ENCODE measurements at regions not wholly inside any gene's neighbourhood (a gene's known extent, or its start where the extent isn't known, plus 50 kb on each side); places are given as distances from the start of the nearest gene placed in this dataset.

DNA sequence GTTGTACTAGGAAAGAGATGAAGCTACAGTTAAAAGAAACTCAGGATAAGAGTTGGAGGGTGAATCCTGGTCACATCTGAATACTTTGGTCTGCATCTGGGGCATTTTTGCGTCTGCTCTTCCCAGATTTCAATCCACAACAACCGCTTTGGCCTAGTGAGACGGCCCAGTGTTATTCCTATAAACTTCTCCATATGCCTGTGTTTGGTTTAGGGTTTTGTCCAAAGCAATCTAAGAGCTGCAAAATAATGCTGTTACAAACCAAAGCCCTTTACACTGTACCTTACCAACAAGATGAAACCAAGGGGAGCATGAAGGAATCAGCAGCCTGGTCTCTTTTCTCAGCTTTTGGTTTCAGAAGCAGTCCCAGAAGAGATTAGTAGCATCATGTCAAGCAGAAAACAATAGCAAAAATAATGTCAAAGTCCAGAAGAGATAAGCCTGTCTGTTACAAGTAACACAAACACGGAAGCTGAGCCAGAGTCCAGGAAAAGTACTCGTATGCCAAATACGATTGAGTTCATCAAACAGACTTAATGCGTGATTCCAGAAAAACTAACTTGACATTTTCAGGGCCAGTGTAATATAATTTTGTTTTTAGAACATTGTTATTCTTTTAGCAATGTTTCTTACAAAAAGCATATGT lies 379.9 kb upstream of the ACO1 start:
- Histone ChIP-seq H3K4me3 (ENCODE audit: control insufficient read depth in 2 of 3, extremely low read depth in 1 of 3, insufficient read depth in 2 of 3, low read depth in 1 of 3, low read length in 3 of 3) (no peak overlapping the region), H3K36me3 (ENCODE audit: control insufficient read depth in 2 of 2, extremely low read depth in 1 of 2, insufficient read depth in 2 of 2, low read length in 2 of 2) (no peaks in the 10 kb centered on the region), H3K27ac (ENCODE audit: control insufficient read depth, insufficient read depth, low read length) (no peak overlapping the region), H3K9ac (ENCODE audit: control insufficient read depth, extremely low read depth, insufficient read depth, low read length) (no peak overlapping the region), H3K9me1 (ENCODE audit: control insufficient read depth, extremely low read depth, insufficient read depth, low read length) (no peaks in the 10 kb centered on the region), H3K4me2 (ENCODE audit: control insufficient read depth, extremely low read depth, insufficient read depth, low read depth, low read length) (no peak overlapping the region), H2AFZ (ENCODE audit: control insufficient read depth, low read length) (no peak overlapping the region), H3K79me2 (ENCODE audit: control insufficient read depth, insufficient read depth, low read length) (no peaks in the 10 kb centered on the region), H4K20me1 (ENCODE audit: control insufficient read depth, extremely low read depth, insufficient read depth, low read length) (no peaks in the 10 kb centered on the region), H3K4me1 (ENCODE audit: control insufficient read depth, extremely low read depth, insufficient read depth, low read length) (no peaks in the 10 kb centered on the region), H3K27me3 (ENCODE audit: control insufficient read depth, extremely low read depth, insufficient read depth, low read length) (no peaks in the 10 kb centered on the region), H3K9me3 (ENCODE audit: control insufficient read depth, low read depth, low read length) (no peaks in the 10 kb centered on the region)
- no peak for DNase-seq (ENCODE audit: low read depth, low spot score)
- no peak for TF ChIP-seq EZH2 (IDR thresholded peaks at IDR 0.05; ENCODE audit: low read length)
- TF ChIP-seq, protein P1, sequence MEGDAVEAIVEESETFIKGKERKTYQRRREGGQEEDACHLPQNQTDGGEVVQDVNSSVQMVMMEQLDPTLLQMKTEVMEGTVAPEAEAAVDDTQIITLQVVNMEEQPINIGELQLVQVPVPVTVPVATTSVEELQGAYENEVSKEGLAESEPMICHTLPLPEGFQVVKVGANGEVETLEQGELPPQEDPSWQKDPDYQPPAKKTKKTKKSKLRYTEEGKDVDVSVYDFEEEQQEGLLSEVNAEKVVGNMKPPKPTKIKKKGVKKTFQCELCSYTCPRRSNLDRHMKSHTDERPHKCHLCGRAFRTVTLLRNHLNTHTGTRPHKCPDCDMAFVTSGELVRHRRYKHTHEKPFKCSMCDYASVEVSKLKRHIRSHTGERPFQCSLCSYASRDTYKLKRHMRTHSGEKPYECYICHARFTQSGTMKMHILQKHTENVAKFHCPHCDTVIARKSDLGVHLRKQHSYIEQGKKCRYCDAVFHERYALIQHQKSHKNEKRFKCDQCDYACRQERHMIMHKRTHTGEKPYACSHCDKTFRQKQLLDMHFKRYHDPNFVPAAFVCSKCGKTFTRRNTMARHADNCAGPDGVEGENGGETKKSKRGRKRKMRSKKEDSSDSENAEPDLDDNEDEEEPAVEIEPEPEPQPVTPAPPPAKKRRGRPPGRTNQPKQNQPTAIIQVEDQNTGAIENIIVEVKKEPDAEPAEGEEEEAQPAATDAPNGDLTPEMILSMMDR (optimal IDR thresholded peaks at IDR 0.05 in 1 of 3, IDR thresholded peaks at IDR 0.05 in 1 of 3, conservative IDR thresholded peaks at IDR 0.05 in 1 of 3; ENCODE audit: extremely low read depth in 1 of 3, insufficient read depth in 2 of 3, low read length in 3 of 3): no peak
- dilution Hi-C loops (cut with MboI; ENCODE audit: extremely low pct_ligation_motif_present, low sequenced_read_pairs): no loop called here
- no peak for FAIRE-seq

DNA sequence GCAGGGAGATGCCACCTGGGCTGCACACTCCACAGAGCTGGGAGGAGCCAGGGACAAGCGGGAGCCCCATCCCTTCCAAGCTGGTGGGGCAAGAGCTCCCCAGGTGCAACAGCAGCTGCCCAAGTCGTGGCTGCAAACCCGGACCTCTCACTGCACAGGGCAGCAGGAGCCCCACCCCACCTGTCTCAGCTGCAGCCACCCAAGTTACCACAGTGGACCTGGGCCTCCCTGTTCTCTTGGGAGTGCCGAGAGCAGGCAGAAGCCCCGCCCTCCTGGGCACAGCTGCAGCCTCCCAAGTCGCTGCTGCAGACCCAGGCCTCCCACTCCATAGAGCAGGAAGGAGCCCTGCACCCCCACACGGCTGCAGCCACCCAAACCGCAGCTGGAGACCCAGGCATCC lies 374.1 kb upstream of the ACO1 start:
- Histone ChIP-seq H3K36me3 (ENCODE audit: control insufficient read depth in 2 of 2, extremely low read depth in 1 of 2, insufficient read depth in 2 of 2, low read length in 2 of 2) (no peaks in the 10 kb centered on the region), H3K9ac (ENCODE audit: control insufficient read depth, extremely low read depth, insufficient read depth, low read length) (no peak overlapping the region), H3K79me2 (ENCODE audit: control insufficient read depth, insufficient read depth, low read length) (no peaks in the 10 kb centered on the region), H3K4me1 (ENCODE audit: control insufficient read depth, extremely low read depth, insufficient read depth, low read length) (no peaks in the 10 kb centered on the region), H3K27me3 (ENCODE audit: control insufficient read depth, extremely low read depth, insufficient read depth, low read length) (no peaks in the 10 kb centered on the region), H3K27ac (ENCODE audit: control insufficient read depth, insufficient read depth, low read length) (no peak overlapping the region), H3K4me3 (ENCODE audit: control insufficient read depth in 2 of 3, extremely low read depth in 1 of 3, insufficient read depth in 2 of 3, low read depth in 1 of 3, low read length in 3 of 3) (no peak overlapping the region), H3K4me2 (ENCODE audit: control insufficient read depth, extremely low read depth, insufficient read depth, low read depth, low read length) (no peak overlapping the region), H2AFZ (ENCODE audit: control insufficient read depth, low read length) (no peak overlapping the region), H3K9me3 (ENCODE audit: control insufficient read depth, low read depth, low read length) (no peaks in the 10 kb centered on the region), H4K20me1 (ENCODE audit: control insufficient read depth, extremely low read depth, insufficient read depth, low read length) (no peaks in the 10 kb centered on the region), H3K9me1 (ENCODE audit: control insufficient read depth, extremely low read depth, insufficient read depth, low read length) (no peaks in the 10 kb centered on the region)
- FAIRE-seq (no peak), DNase-seq (ENCODE audit: low read depth, low spot score) (no peak)
- dilution Hi-C loops (cut with MboI; ENCODE audit: extremely low pct_ligation_motif_present, low sequenced_read_pairs): no loop called here
- TF ChIP-seq EZH2 (IDR thresholded peaks at IDR 0.05; ENCODE audit: low read length): no peak
- TF ChIP-seq, protein P1 (optimal IDR thresholded peaks at IDR 0.05 in 1 of 3, IDR thresholded peaks at IDR 0.05 in 1 of 3, conservative IDR thresholded peaks at IDR 0.05 in 1 of 3; ENCODE audit: extremely low read depth in 1 of 3, insufficient read depth in 2 of 3, low read length in 3 of 3): no peak

Measured in keratinocyte (primary cell).